Astrocyte (in vitro differentiated cells and primary cell): ENCODE measurements at regions not wholly inside any gene's neighbourhood (a gene's known extent, or its start where the extent isn't known, plus 50 kb on each side); places are given as distances from the start of the nearest gene placed in this dataset.

Source experiments
- DNase-seq: peaks from one replicate; pipeline ENCODE4 v3.0.0-alpha.2; 2010; ENCODE audit warnings: low read depth
- FAIRE-seq: peaks from 2 replicates; lab custom pipeline; 2011; peaks lifted over from hg19 to GRCh38; lab: Jason Lieb, UNC
- H2AFZ ChIP-seq: 2 replicates; pipeline ENCODE4 v1.6.0; 2012; ENCODE audit warnings: low read depth, low read length, inconsistent platforms
- H3K27ac ChIP-seq: 2 replicates; pipeline ENCODE4 v1.5.1; 2011; ENCODE audit warnings: low read depth, low read length, inconsistent platforms
- H3K27me3 ChIP-seq: 2 replicates; pipeline ENCODE4 v1.6.0; 2011; ENCODE audit warnings: low read length, inconsistent platforms; ENCODE audit not compliant: insufficient read depth
- H3K36me3 ChIP-seq: 2 replicates; pipeline ENCODE4 v1.5.1; 2011; ENCODE audit warnings: low read length, inconsistent platforms; ENCODE audit not compliant: insufficient read depth
- H3K4me1 ChIP-seq: 2 replicates; pipeline ENCODE4 v1.5.1; 2011; ENCODE audit warnings: low read length, inconsistent platforms; ENCODE audit not compliant: insufficient read depth
- H3K4me2 ChIP-seq: 2 replicates; pipeline ENCODE4 v1.6.0; 2012; ENCODE audit warnings: low read length, inconsistent platforms
- H3K4me3 ChIP-seq: 2 replicates; pipeline ENCODE4 v1.5.1; 2011; ENCODE audit warnings: low read depth, mild to moderate bottlenecking, low read length, inconsistent platforms; ENCODE audit not compliant: insufficient read depth
- H3K79me2 ChIP-seq: 2 replicates; pipeline ENCODE4 v1.6.0; 2012; ENCODE audit warnings: mild to moderate bottlenecking, low read length, inconsistent platforms; ENCODE audit not compliant: insufficient read depth
- H3K9ac ChIP-seq: 2 replicates; pipeline ENCODE4 v1.6.0; 2012; ENCODE audit warnings: mild to moderate bottlenecking, low read length, inconsistent platforms
- H3K9me3 ChIP-seq: 2 replicates; pipeline ENCODE4 v1.5.1; 2012; ENCODE audit warnings: low read depth, mild to moderate bottlenecking, low read length, inconsistent platforms; ENCODE audit not compliant: insufficient read depth
- H4K20me1 ChIP-seq: 2 replicates; pipeline ENCODE4 v1.6.0; 2012; ENCODE audit warnings: low read length, inconsistent platforms; ENCODE audit not compliant: insufficient read depth
- H3K27ac Mint-ChIP-seq: one replicate; pipeline ENCODE4 v1.8.0; 2021; ENCODE audit warnings: mild to moderate bottlenecking, mixed read lengths; ENCODE audit not compliant: unreplicated experiment
- H3K27me3 Mint-ChIP-seq: one replicate; pipeline ENCODE4 v1.8.0; 2021; ENCODE audit warnings: low read depth, mixed read lengths; ENCODE audit not compliant: unreplicated experiment
- H3K36me3 Mint-ChIP-seq: one replicate; pipeline ENCODE4 v1.8.0; 2021; ENCODE audit warnings: low read depth, mixed read lengths; ENCODE audit not compliant: unreplicated experiment
- H3K4me1 Mint-ChIP-seq: one replicate; pipeline ENCODE4 v1.8.0; 2021; ENCODE audit warnings: low read depth, mixed read lengths; ENCODE audit not compliant: unreplicated experiment
- H3K4me3 Mint-ChIP-seq: one replicate; pipeline ENCODE4 v1.8.0; 2021; ENCODE audit warnings: mild to moderate bottlenecking, moderate library complexity, mixed read lengths; ENCODE audit not compliant: unreplicated experiment
- H3K9me3 Mint-ChIP-seq: one replicate; pipeline ENCODE4 v1.8.0; 2021; ENCODE audit warnings: mild to moderate bottlenecking, mixed read lengths; ENCODE audit not compliant: unreplicated experiment
- CTCF ChIP-seq: IDR thresholded peaks from 2 replicates; pipeline ENCODE4 v1.5.1; 2011; ENCODE audit warnings: low read depth, mild to moderate bottlenecking, inconsistent platforms, low read length, moderate library complexity; ENCODE audit not compliant: insufficient read depth
- EZH2 ChIP-seq: IDR thresholded peaks from 2 replicates; pipeline ENCODE4 v1.6.1; 2012; ENCODE audit warnings: mild to moderate bottlenecking, low read length, inconsistent platforms; ENCODE audit not compliant: insufficient read depth

- no peaks in the 10 kb centered on the region for H3K27me3 ChIP-seq
- no peak overlapping the region for H3K27ac ChIP-seq
- H3K79me2 ChIP-seq, result no peaks in the 10 kb centered on the region
- H3K4me1 Mint-ChIP-seq, result peaks cover 4% of the 10 kb centered on the region
- H3K36me3 Mint-ChIP-seq, result peaks cover 4% of the 10 kb centered on the region
- peaks cover 10% of the 10 kb centered on the region for H3K9me3 ChIP-seq
- peaks cover 16% of the 10 kb centered on the region for H3K9me3 Mint-ChIP-seq
- no peak for FAIRE-seq
- H3K27me3 Mint-ChIP-seq, result peaks cover 2% of the 10 kb centered on the region
- no peaks in the 10 kb centered on the region for H3K36me3 ChIP-seq
- H3K4me1 ChIP-seq, result no peaks in the 10 kb centered on the region
- H3K27ac Mint-ChIP-seq, result no peak overlapping the region
- H3K4me3 Mint-ChIP-seq, result no peak overlapping the region
- DNase-seq, result no peak
- no peak overlapping the region for H3K4me2 ChIP-seq
- H2AFZ ChIP-seq, result no peak overlapping the region
- TF ChIP-seq EZH2 (no peak), CTCF (no peak)
- no peaks in the 10 kb centered on the region for H4K20me1 ChIP-seq
- H3K9ac ChIP-seq, result no peak overlapping the region
- no peak overlapping the region for H3K4me3 ChIP-seq
These were observed 296.1 kb downstream of the TAF11L14 start for GRCh38 chr5:17930346-17930745.

- no peak for TF ChIP-seq EZH2
- TF ChIP-seq CTCF, result no peak
- no peaks in the 10 kb centered on the region for H3K36me3 Mint-ChIP-seq
- DNase-seq (no peak), FAIRE-seq (no peak)
- H3K27ac ChIP-seq, result no peak overlapping the region
- H3K9ac ChIP-seq, result no peak overlapping the region
- no peaks in the 10 kb centered on the region for H4K20me1 ChIP-seq
- H3K79me2 ChIP-seq, result no peaks in the 10 kb centered on the region
- no peak overlapping the region for H2AFZ ChIP-seq
- H3K9me3 Mint-ChIP-seq, result peaks cover 2% of the 10 kb centered on the region
- no peaks in the 10 kb centered on the region for H3K9me3 ChIP-seq
- no peak overlapping the region for H3K27ac Mint-ChIP-seq
- no peak overlapping the region for H3K4me2 ChIP-seq
- no peaks in the 10 kb centered on the region for H3K27me3 ChIP-seq
- no peaks in the 10 kb centered on the region for H3K27me3 Mint-ChIP-seq
- no peaks in the 10 kb centered on the region for H3K36me3 ChIP-seq
- no peak overlapping the region for H3K4me3 ChIP-seq
- no peak overlapping the region for H3K4me3 Mint-ChIP-seq
- no peaks in the 10 kb centered on the region for H3K4me1 ChIP-seq
- H3K4me1 Mint-ChIP-seq, result no peaks in the 10 kb centered on the region
These were observed 309.8 kb downstream of the TAF11L14 start for GRCh38 chr5:17944046-17944445.

- DNase-seq (no peak), FAIRE-seq (no peak)
- Histone ChIP-seq H3K9ac (no peak overlapping the region), H3K79me2 (no peaks in the 10 kb centered on the region), H3K27me3 (no peaks in the 10 kb centered on the region), H2AFZ (no peak overlapping the region), H3K9me3 (no peaks in the 10 kb centered on the region), H3K4me3 (no peak overlapping the region), H4K20me1 (no peaks in the 10 kb centered on the region), H3K4me1 (no peaks in the 10 kb centered on the region), H3K27ac (no peak overlapping the region), H3K4me2 (no peak overlapping the region), H3K36me3 (no peaks in the 10 kb centered on the region)
- Mint-ChIP-seq H3K27me3 (peaks cover 2% of the 10 kb centered on the region), H3K9me3 (peaks cover 2% of the 10 kb centered on the region), H3K4me3 (no peak overlapping the region), H3K4me1 (no peaks in the 10 kb centered on the region), H3K27ac (no peak overlapping the region), H3K36me3 (no peaks in the 10 kb centered on the region)
- TF ChIP-seq CTCF (no peak), EZH2 (no peak)
These were observed 312.8 kb downstream of the TAF11L14 start for GRCh38 chr5:17947029-17947428.
